IPS-NIHi7 (cell line): ENCODE measurements at regions not wholly inside any gene's neighbourhood (a gene's known extent, or its start where the extent isn't known, plus 50 kb on each side); places are given as distances from the start of the nearest gene placed in this dataset.

Experiments
- DNase-seq: peaks from one replicate; pipeline ENCODE4 v3.0.0; 2012; ENCODE audit warnings: mixed read lengths; ENCODE audit errors: extremely low spot score

GRCh38 chr2:727071-727470 is 49.9 kb upstream of the TMEM18 start:
- DNase-seq, result no peak
